ENCODE measurements at regions not wholly inside any gene's neighbourhood (a gene's known extent, or its start where the extent isn't known, plus 50 kb on each side); places are given as distances from the start of the nearest gene placed in this dataset.

DNA sequence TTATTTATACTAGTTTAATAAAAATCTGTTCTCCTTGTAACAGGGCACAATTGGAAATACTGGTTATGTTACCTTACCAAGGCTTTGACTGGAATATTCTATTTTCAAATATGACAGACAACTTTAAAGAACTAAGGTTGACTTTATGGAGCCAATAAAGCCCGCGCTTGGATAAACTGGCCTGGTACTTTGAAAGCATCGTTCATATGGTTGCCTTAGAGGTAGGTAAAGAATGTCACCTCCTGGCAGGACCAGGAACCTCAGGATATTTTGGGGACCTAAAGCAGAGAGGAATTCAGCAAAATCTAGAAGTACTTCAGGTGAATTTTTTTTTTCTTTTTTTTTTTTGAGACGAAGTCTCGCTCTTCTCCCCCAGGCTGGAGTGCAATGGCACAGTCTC lies 71.2 kb upstream of the CREB1 start:
- intact Hi-C loops (cut with DNase I), result no loop called here
- Histone ChIP-seq H3K4me1 (no peaks in the 10 kb centered on the region), H3K27me3 (no peaks in the 10 kb centered on the region), H3K27ac (no peak overlapping the region), H3K9me3 (peaks cover 0 to under 1% (median 0%) of the 10 kb centered on the region in 12 donors), H3K4me3 (no peak overlapping the region), H3K36me3 (no peaks in the 10 kb centered on the region)
- no peak for TF ChIP-seq POLR2A (IDR thresholded peaks at IDR 0.05)
- TF ChIP-seq, protein P1, sequence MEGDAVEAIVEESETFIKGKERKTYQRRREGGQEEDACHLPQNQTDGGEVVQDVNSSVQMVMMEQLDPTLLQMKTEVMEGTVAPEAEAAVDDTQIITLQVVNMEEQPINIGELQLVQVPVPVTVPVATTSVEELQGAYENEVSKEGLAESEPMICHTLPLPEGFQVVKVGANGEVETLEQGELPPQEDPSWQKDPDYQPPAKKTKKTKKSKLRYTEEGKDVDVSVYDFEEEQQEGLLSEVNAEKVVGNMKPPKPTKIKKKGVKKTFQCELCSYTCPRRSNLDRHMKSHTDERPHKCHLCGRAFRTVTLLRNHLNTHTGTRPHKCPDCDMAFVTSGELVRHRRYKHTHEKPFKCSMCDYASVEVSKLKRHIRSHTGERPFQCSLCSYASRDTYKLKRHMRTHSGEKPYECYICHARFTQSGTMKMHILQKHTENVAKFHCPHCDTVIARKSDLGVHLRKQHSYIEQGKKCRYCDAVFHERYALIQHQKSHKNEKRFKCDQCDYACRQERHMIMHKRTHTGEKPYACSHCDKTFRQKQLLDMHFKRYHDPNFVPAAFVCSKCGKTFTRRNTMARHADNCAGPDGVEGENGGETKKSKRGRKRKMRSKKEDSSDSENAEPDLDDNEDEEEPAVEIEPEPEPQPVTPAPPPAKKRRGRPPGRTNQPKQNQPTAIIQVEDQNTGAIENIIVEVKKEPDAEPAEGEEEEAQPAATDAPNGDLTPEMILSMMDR (IDR thresholded peaks at IDR 0.05), result no peak
- ATAC-seq (no peak), DNase-seq (no peak)
- WGBS, 4 donors, result 92 to 96% (median 94%) methylated on average over 5 of the region's 5 CpGs

DNA sequence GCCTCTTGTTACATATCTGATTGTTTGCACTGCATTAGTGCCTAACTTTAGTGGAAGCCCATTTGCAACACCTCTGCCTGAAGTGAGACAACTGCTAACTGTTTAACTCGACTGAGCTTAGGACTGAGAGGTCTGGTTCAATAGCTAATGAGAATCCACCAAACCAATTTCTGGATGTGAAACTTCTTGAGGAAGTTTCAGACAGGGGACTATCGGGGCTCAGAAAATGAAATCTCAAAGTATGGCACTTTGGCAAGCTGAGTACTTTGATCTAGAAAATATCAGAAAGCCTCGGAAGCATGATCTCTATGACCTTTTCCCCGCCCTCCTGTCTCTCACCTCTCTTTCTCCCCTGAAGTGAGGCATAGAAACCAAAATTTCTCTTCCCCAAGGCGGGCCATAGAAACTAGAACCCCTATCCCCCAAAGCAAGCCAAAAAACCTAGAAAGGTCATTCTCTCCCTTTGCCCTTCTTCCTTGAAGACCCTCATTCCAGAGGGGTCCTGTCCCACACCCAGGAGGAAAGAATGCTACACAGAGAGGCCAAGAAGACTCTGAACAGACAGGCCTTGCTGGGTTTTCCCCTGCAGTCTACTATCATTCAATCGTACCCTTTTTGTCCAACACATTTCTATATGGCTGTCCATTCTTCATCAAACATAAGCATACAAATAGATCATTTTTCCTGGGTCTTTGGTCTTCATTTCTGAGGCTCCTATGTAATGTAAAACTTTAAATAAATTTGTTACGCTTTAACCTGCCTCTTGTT lies 69.6 kb upstream of the CREB1 start:
- Histone ChIP-seq H3K27me3 (no peaks in the 10 kb centered on the region), H3K27ac (no peak overlapping the region), H3K9me3 (no peaks in the 10 kb centered on the region), H3K36me3 (no peaks in the 10 kb centered on the region), H3K4me3 (no peak overlapping the region), H3K4me1 (no peaks in the 10 kb centered on the region)
- ATAC-seq, result no peak
- DNase-seq, result no peak
- intact Hi-C loops (cut with DNase I), result loop anchor here in 1 of 10 donors (10.0 kb wide), 2 partner anchors 115 to 285 kb away; no protein-coding TSS in a partner anchor
- TF ChIP-seq POLR2A (IDR thresholded peaks at IDR 0.05), result no peak
- TF ChIP-seq, protein P1 (IDR thresholded peaks at IDR 0.05), result no peak
- 67 to 73% (median 69%) methylated on average over 7 of the region's 7 CpGs for WGBS, 4 donors

DNA sequence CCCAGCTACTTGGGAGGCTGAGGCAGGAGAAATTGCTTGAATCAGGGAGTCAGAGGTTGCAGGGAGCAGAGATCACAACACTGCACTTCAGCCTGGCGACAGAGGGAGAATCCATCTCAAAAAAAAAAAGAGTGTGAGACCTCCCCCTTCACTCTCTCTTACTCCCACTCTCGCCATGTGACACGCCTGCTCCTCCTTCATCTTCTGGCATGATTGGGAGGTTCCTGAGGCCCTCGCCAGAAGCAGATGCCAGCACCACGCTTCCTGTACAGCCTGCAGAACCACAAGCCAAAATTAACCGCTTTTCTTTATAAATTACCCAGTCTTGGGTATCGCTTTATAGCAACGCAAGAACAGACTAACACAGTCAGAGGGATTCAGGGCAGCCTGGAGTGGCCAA lies 66.3 kb upstream of the CREB1 start:
- no peaks in the 10 kb centered on the region for H3K4me1 ChIP-seq
- 88 to 94% (median 92%) methylated on average over 8 of the region's 8 CpGs for WGBS, 4 donors
- H3K9me3 ChIP-seq, result no peaks in the 10 kb centered on the region
- no peak overlapping the region for H3K4me3 ChIP-seq
- H3K36me3 ChIP-seq, result no peaks in the 10 kb centered on the region
- no peaks in the 10 kb centered on the region for H3K27me3 ChIP-seq
- no peak for ATAC-seq
- intact Hi-C loops (cut with DNase I), result loop anchor here in 1 of 10 donors (10.0 kb wide), 2 partner anchors 119 to 289 kb away; no protein-coding TSS in a partner anchor
- DNase-seq, result no peak
- TF ChIP-seq POLR2A (IDR thresholded peaks at IDR 0.05), result no peak
- TF ChIP-seq, protein P1 (IDR thresholded peaks at IDR 0.05), result no peak
- H3K27ac ChIP-seq, result no peak overlapping the region

DNA sequence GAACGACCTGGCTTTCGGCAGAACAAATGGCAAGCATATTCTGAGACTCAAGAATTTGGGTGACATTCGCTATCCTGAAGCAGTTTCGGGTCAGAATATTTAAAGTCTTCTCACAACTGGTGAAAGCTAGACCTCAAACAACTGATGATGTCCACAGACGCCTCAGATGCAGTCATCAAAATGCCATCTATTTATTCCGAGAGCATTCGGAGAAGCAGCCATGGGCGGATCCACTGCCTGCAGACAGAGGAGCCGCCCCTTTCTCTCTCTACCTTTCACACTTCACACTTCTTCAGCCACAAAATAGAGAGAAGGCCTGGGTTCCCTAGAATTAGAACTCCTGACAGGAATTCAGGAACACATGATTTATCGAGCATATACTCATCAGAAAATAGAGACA lies 65.8 kb upstream of the CREB1 start:
- TF ChIP-seq, protein P1 (IDR thresholded peaks at IDR 0.05), result no peak
- no peak for TF ChIP-seq POLR2A (IDR thresholded peaks at IDR 0.05)
- no peak overlapping the region for H3K4me3 ChIP-seq
- H3K36me3 ChIP-seq, result no peaks in the 10 kb centered on the region
- WGBS, 4 donors, result 89 to 96% (median 93%) methylated on average over 10 of the region's 10 CpGs
- no peaks in the 10 kb centered on the region for H3K9me3 ChIP-seq
- H3K27me3 ChIP-seq, result no peaks in the 10 kb centered on the region
- DNase-seq (no peak), ATAC-seq (no peak)
- no peaks in the 10 kb centered on the region for H3K4me1 ChIP-seq
- H3K27ac ChIP-seq, result no peak overlapping the region
- intact Hi-C loops (cut with DNase I), result loop anchor here in 1 of 10 donors (10.0 kb wide), 2 partner anchors 119 to 289 kb away; no protein-coding TSS in a partner anchor

Data from heart left ventricle (tissue), 16 donors.